SK-N-SH treated with all-trans-retinoic acid at 6 μM for 48 hours (cell line): ENCODE measurements at regions not wholly inside any gene's neighbourhood (a gene's known extent, or its start where the extent isn't known, plus 50 kb on each side); places are given as distances from the start of the nearest gene placed in this dataset.

Source experiments
- ATAC-seq: fragments of 200-7000 bp; cut with Tn5 transposase; 3 replicates; pipeline ENCODE4 v1.9.1; 2020; ENCODE audit warnings: mild to moderate bottlenecking, moderate library complexity
- ARNTL ChIP-seq: fragments of 450-650 bp; formaldehyde crosslinking; IDR thresholded peaks from 2 replicates; pipeline ENCODE4 v1.5.0; 2020; ENCODE audit warnings: low read depth, mild to moderate bottlenecking, moderate library complexity, borderline replicate concordance
- BACH2 ChIP-seq: fragments of 250-450 bp; sonication (Bioruptor Pico); IDR thresholded peaks from 2 replicates; pipeline ENCODE4 v1.9.0; 2021; ENCODE audit warnings: mild to moderate bottlenecking, borderline replicate concordance
- CREB5 ChIP-seq: fragments of 250-450 bp; sonication (Bioruptor Pico); IDR thresholded peaks from 2 replicates; pipeline ENCODE4 v1.5.1; 2020; ENCODE audit warnings: low read depth, mild to moderate bottlenecking, moderate library complexity
- CSDC2 ChIP-seq: fragments of 250-450 bp; sonication (Bioruptor Pico); IDR thresholded peaks from 2 replicates; pipeline ENCODE4 v1.5.0; 2020; ENCODE audit warnings: mild to moderate bottlenecking, moderate library complexity
- ESRRG ChIP-seq: fragments of 250-450 bp; sonication (Bioruptor Pico); IDR thresholded peaks from 2 replicates; pipeline ENCODE4 v1.6.1; 2021; ENCODE audit warnings: mild to moderate bottlenecking
- GLIS3 ChIP-seq: fragments of 250-450 bp; sonication (Bioruptor Pico); IDR thresholded peaks from 2 replicates; pipeline ENCODE4 v1.5.0; 2020; ENCODE audit warnings: mild to moderate bottlenecking, moderate library complexity
- ISL1 ChIP-seq: fragments of 250-450 bp; sonication (Bioruptor Pico); IDR thresholded peaks from 2 replicates; pipeline ENCODE4 v2.1.2; 2022; ENCODE audit warnings: mild to moderate bottlenecking, moderate library complexity
- OSR1 ChIP-seq: fragments of 250-450 bp; sonication (Bioruptor Pico); IDR thresholded peaks from 2 replicates; pipeline ENCODE4 v1.8.0; 2022; ENCODE audit warnings: moderate library complexity, mild to moderate bottlenecking, inconsistent platforms
- PATZ1 ChIP-seq: fragments of 250-450 bp; sonication (Bioruptor Pico); IDR thresholded peaks from 2 replicates; pipeline ENCODE4 v1.8.0; 2020; ENCODE audit warnings: mild to moderate bottlenecking, moderate library complexity, borderline replicate concordance
- POU6F1 ChIP-seq: fragments of 250-450 bp; sonication (Bioruptor Pico); IDR thresholded peaks from 2 replicates; pipeline ENCODE4 v1.8.0; 2021; ENCODE audit warnings: low read depth, mild to moderate bottlenecking, moderate library complexity, borderline replicate concordance
- PPARA ChIP-seq: fragments of 250-450 bp; sonication (Bioruptor Pico); IDR thresholded peaks from 2 replicates; pipeline ENCODE4 v1.5.0; 2020; ENCODE audit warnings: mild to moderate bottlenecking, borderline replicate concordance
- SNAI2 ChIP-seq: fragments of 250-450 bp; sonication (Bioruptor Pico); IDR thresholded peaks from 2 replicates; pipeline ENCODE4 v1.5.0; 2020; ENCODE audit warnings: mild to moderate bottlenecking, moderate library complexity
- TCF4 ChIP-seq: fragments of 250-450 bp; sonication (Bioruptor Pico); IDR thresholded peaks from 2 replicates; pipeline ENCODE4 v1.8.0; 2021; ENCODE audit warnings: mild to moderate bottlenecking, moderate library complexity, borderline replicate concordance
- TOX ChIP-seq: fragments of 250-450 bp; sonication (Bioruptor Pico); IDR thresholded peaks from 2 replicates; pipeline ENCODE4 v1.8.0; 2021; ENCODE audit warnings: mild to moderate bottlenecking, moderate library complexity, borderline replicate concordance
- TSHZ2 ChIP-seq: fragments of 250-450 bp; sonication (Bioruptor Pico); IDR thresholded peaks from 2 replicates; pipeline ENCODE4 v1.5.0; 2020; ENCODE audit warnings: mild to moderate bottlenecking, moderate library complexity
- ZC3H10 ChIP-seq: fragments of 250-450 bp; sonication (Bioruptor Pico); IDR thresholded peaks from 2 replicates; pipeline ENCODE4 v1.5.1; 2021; ENCODE audit warnings: mild to moderate bottlenecking, moderate library complexity
- ZFP3 ChIP-seq: fragments of 250-450 bp; sonication (Bioruptor Pico); IDR thresholded peaks from 2 replicates; pipeline ENCODE4 v1.5.0; 2020; ENCODE audit warnings: mild to moderate bottlenecking, moderate library complexity
- ZFP30 ChIP-seq: fragments of 450-650 bp; formaldehyde crosslinking; IDR thresholded peaks from 2 replicates; pipeline ENCODE4 v1.5.0; 2022; ENCODE audit warnings: mild to moderate bottlenecking, moderate library complexity
- ZNF565 ChIP-seq: fragments of 450-650 bp; formaldehyde crosslinking; conservative IDR thresholded peaks from 2 replicates; pipeline ENCODE4 v1.5.0; 2020; ENCODE audit warnings: low read depth, mild to moderate bottlenecking, moderate library complexity
- ZNF70 ChIP-seq: fragments of 450-650 bp; formaldehyde crosslinking; IDR thresholded peaks from 2 replicates; pipeline ENCODE4 v1.5.0; 2020; ENCODE audit warnings: mild to moderate bottlenecking, moderate library complexity
- ZNF8 ChIP-seq: fragments of 450-650 bp; formaldehyde crosslinking; IDR thresholded peaks from 2 replicates; pipeline ENCODE4 v1.5.0; 2020; ENCODE audit warnings: mild to moderate bottlenecking, moderate library complexity

GRCh38 chr2:107313316-107313715 is 427.3 kb upstream of the ST6GAL2 start:
- no peak for TF ChIP-seq ZFP3
- TF ChIP-seq ZNF565: no peak

GRCh38 chr2:107320881-107321280 is 434.9 kb upstream of the ST6GAL2 start:
- TF ChIP-seq ZNF8 (CRISPR knock-in tag): no peak
- no peak for TF ChIP-seq ZFP3
- TF ChIP-seq ZFP30: no peak
- no peak for TF ChIP-seq ZC3H10 (CRISPR knock-in tag)
- no peak for TF ChIP-seq ZNF565
- no peak for TF ChIP-seq BACH2 (CRISPR knock-in tag)
- ATAC-seq: no peak

More at GRCh38 chr2:107313316-107313715, 427.3 kb upstream of the ST6GAL2 start:
- ATAC-seq: no peak

- TF ChIP-seq SNAI2 (CRISPR knock-in tag) (no peak), ZNF8 (CRISPR knock-in tag) (no peak), ESRRG (CRISPR knock-in tag) (no peak), TCF4 (no peak), GLIS3 (CRISPR knock-in tag) (no peak), ARNTL (CRISPR knock-in tag) (no peak), ZC3H10 (CRISPR knock-in tag) (no peak), BACH2 (CRISPR knock-in tag) (no peak), TOX (CRISPR knock-in tag) (no peak), ZNF70 (CRISPR knock-in tag) (no peak), ZFP30 (no peak), TSHZ2 (no peak), PPARA (CRISPR knock-in tag) (no peak), OSR1 (CRISPR knock-in tag) (no peak), ZNF565 (no peak), ISL1 (CRISPR knock-in tag) (no peak), CSDC2 (CRISPR knock-in tag) (no peak)
- TF ChIP-seq, all 23 proteins: peak for 0
Observed at GRCh38 chr2:107322416-107322815, 436.4 kb upstream of the ST6GAL2 start.

GRCh38 chr2:107323946-107324565 is 438.1 kb upstream of the ST6GAL2 start:
- no peak for TF ChIP-seq ZFP3
- peak; percentile 35 for TF ChIP-seq ISL1 (CRISPR knock-in tag)
- no peak for TF ChIP-seq OSR1 (CRISPR knock-in tag)
- TF ChIP-seq POU6F1: no peak
- TF ChIP-seq TSHZ2: peak; percentile 74; the same call in 1 of the 2 replicates
- no peak for TF ChIP-seq ARNTL (CRISPR knock-in tag)
- TF ChIP-seq ZNF70 (CRISPR knock-in tag): no peak
- no peak for TF ChIP-seq SNAI2 (CRISPR knock-in tag)
- no peak for TF ChIP-seq PPARA (CRISPR knock-in tag)
- TF ChIP-seq PATZ1 (CRISPR knock-in tag): no peak
- no peak for TF ChIP-seq BACH2 (CRISPR knock-in tag)
- TF ChIP-seq CREB5 (CRISPR knock-in tag): no peak
- no peak for TF ChIP-seq GLIS3 (CRISPR knock-in tag)
- no peak for TF ChIP-seq ZNF565
- no peak for TF ChIP-seq TOX (CRISPR knock-in tag)
- TF ChIP-seq TCF4: peak; percentile 85
- TF ChIP-seq ESRRG (CRISPR knock-in tag): no peak
- peak; percentile 45; the same call in 2 of the 3 replicates for ATAC-seq

More at GRCh38 chr2:107322416-107322815, 436.4 kb upstream of the ST6GAL2 start:
- ATAC-seq: no peak
